Right cardiac atrium (tissue), 5 donors: ENCODE measurements at regions not wholly inside any gene's neighbourhood (a gene's known extent, or its start where the extent isn't known, plus 50 kb on each side); places are given as distances from the start of the nearest gene placed in this dataset.
"Not testable (repeated sequence)": the region's sequence is repeated elsewhere in the genome, so short reads cannot be mapped to it uniquely, and the experiment has no call there.

Experiments
- ATAC-seq, 2 donors: fragments of 200-7000 bp; cut with Tn5 transposase; one replicate each; pipeline versions ENCODE4 v1.8.0 to v1.9.1; 2020; ENCODE audit warnings: moderate library complexity in 2 of 2, mild to moderate bottlenecking in 1 of 2
- DNase-seq, 3 donors: peaks; one replicate each; pipeline ENCODE4 v3.0.0-alpha.2; 2020
- H3K27ac ChIP-seq: one replicate; pipeline ENCODE4 v1.5.1; 2013; ENCODE audit warnings: mild to moderate bottlenecking, low read length, control low read depth, moderate library complexity
- H3K27me3 ChIP-seq: one replicate; pipeline ENCODE4 v1.6.1; 2013; ENCODE audit not compliant: control insufficient read depth, insufficient read depth
- H3K4me1 ChIP-seq: one replicate; pipeline ENCODE4 v1.6.1; 2013; ENCODE audit warnings: low read length; ENCODE audit not compliant: control insufficient read depth, insufficient read depth
- H3K4me3 ChIP-seq: one replicate; pipeline ENCODE4 v1.5.1; 2013; ENCODE audit warnings: low read length, control low read depth
- H3K9me3 ChIP-seq: one replicate; pipeline ENCODE4 v1.6.1; 2013; ENCODE audit warnings: low read length; ENCODE audit not compliant: control insufficient read depth
- WGBS: extraction: QIAGEN DNeasy Blood & Tissue Kit; methylation state at CpG from one replicate; pipeline ENCODE4 v1.1.7; 2013; 5-methylcytosine and 5-hydroxymethylcytosine counted together
- intact Hi-C, 4 donors: fragments of 100-400 bp; cut with DNase I; formaldehyde crosslinking; loops; one replicate each; pipeline versions ENCODE4 v1.11.0 to v1.14.0; 2022 to 2023
- donor health status: healthy with polysubstance abuse.
- donor health status: DM: no; HTN: yes; CAD: no.
- donor health status: DM: no; HTN: no; CAD: no.
- donor health status: DM: no; HTN: yes; CAD: no; lungs with severe emphysema.
- donor health status: DM: yes; HTN: yes; CAD: no.

DNA sequence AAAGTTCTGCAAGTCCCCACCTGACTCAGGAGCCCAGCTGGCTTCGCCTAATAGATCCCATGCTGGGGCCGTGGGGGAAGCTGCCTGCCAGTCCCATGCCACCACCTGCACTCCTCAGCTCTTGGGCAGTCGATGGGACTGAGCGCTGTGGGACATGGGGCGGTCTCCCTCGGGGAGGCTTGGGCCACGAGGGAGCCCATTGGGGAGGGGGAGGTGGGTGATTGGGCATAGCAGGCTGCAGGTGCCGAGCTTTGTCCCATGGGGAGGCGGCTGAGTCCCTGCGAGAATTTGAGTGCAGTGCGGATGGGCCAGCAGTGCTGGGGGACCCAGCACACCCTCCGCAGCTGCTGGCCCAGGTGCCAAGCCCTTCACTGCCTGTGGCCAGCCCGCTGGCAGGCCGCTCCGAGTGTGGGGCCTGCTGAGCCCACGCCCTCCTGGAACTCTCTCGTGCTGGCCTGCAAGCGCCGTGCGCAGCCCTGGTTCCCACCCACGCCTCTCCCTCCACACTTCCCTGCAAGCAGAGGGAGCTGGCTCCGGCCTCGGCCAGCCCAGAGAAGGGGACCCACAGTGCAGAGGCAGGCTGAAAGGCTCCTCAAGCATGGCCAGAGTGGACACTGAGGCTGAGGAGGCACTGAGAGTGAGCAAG, 467.3 kb downstream of the IRS2 start:
- Histone ChIP-seq H3K27ac (no peak overlapping the region), H3K4me3 (no peak overlapping the region), H3K27me3 (no peaks in the 10 kb centered on the region), H3K9me3 (no peaks in the 10 kb centered on the region), H3K4me1 (no peaks in the 10 kb centered on the region)
- ATAC-seq (no peak), DNase-seq (no peak)
- intact Hi-C loops: no loop called here
- WGBS: 89% methylated on average over 23 of the region's 23 CpGs

DNA sequence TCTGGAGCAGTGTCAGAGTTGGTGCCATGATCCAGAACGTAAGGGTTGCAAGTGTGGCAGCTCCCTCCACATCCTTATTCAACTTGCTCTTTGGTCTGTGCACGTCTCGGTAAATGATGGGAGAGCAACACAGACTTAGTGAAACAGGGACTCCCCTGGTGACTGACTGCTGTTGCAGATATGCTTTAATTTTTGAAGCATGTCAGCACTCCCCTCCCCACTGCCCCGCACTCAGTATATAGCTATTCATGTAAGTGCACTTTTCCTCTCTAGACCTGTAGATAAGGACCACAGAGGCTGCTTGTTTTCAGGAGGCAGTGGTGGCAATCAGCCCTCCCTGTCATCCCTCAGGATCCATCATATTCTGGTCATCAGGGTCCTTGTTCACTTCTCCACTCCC, 470.9 kb downstream of the IRS2 start:
- Histone ChIP-seq H3K4me1 (no peaks in the 10 kb centered on the region), H3K27me3 (no peaks in the 10 kb centered on the region), H3K9me3 (no peaks in the 10 kb centered on the region), H3K4me3 (no peak overlapping the region), H3K27ac (no peak overlapping the region)
- no peak for ATAC-seq
- 67% methylated on average over 4 of the region's 4 CpGs for WGBS
- DNase-seq: no peak
- intact Hi-C loops: no loop called here

DNA sequence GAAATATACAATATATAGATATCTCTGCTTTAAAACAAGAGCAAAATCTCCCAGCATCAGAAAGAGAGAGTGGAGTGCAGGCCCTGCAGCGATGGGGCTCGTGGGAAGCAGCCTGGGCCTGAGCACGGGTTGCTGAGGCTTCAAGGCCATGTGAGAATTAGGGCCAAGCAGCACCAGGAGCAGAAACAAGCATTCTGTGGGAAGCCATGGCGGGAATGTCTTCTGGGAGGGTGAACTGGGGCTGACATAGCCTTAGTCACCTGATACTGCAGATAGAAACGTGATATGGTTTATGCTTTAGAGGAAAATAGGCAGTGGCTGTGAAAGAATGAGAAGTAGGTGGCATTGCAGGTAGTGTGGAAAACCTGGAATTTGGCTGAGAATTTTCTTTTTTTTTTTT, 472.3 kb downstream of the IRS2 start:
- H3K4me1 ChIP-seq: no peaks in the 10 kb centered on the region
- intact Hi-C loops: no loop called here
- ATAC-seq (no peak), DNase-seq (no peak)
- H3K27me3 ChIP-seq: no peaks in the 10 kb centered on the region
- H3K27ac ChIP-seq: no peak overlapping the region
- 71% methylated on average over 5 of the region's 5 CpGs for WGBS
- no peaks in the 10 kb centered on the region for H3K9me3 ChIP-seq
- H3K4me3 ChIP-seq: no peak overlapping the region

DNA sequence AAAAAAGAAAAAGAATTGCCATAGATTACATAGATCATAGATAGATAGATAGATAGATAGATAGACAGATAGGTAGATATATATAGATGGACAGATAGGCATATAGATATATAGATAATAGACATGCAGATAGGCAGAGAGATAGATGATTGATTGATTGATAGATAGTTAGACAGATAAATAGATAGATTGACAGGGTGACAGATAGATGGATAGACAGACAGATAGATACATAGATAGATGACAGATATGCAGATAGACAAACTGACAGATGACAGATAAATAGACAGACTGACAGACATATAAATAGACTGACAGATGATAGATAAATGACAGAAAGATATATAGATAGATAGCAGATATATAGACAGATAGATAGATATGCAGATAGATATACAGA, 474.0 kb downstream of the IRS2 start:
- no peak for DNase-seq
- no peak for ATAC-seq
- no peaks in the 10 kb centered on the region for H3K9me3 ChIP-seq
- no peak overlapping the region for H3K4me3 ChIP-seq
- no peaks in the 10 kb centered on the region for H3K4me1 ChIP-seq
- H3K27me3 ChIP-seq: no peaks in the 10 kb centered on the region
- intact Hi-C loops: no loop called here
- H3K27ac ChIP-seq: no peak overlapping the region

DNA sequence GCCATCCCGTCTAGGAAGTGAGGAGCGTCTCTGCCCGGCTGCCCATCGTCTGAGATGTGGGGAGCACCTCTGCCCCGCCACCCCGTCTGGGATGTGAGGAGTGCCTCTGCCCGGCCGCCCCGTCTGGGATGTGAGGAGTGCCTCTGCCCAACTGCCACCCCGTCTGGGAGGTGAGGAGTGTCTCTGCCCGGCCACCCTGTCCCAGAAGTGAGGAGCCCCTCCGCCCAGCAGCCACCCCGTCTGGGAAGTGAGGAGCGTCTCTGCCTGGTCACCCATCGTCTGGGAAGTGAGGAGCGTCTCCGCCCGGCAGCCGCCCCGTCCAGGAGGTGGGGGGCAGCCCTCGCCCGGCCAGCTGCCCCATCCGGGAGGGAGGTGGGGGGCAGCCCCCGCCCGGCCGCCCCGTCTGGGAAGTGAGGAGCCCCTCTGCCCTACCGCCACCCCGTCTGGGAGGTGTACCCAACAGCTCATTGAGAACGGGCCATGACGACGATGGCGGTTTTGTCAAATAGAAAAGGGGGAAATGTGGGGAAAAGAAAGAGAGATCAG, 474.9 kb downstream of the IRS2 start:
- H3K4me1 ChIP-seq, H3K27ac ChIP-seq, ATAC-seq, H3K27me3 ChIP-seq, intact Hi-C loops, H3K4me3 ChIP-seq, H3K9me3 ChIP-seq, DNase-seq: not testable (repeated sequence)
- WGBS: 95% methylated on average over 30 of the region's 33 CpGs

DNA sequence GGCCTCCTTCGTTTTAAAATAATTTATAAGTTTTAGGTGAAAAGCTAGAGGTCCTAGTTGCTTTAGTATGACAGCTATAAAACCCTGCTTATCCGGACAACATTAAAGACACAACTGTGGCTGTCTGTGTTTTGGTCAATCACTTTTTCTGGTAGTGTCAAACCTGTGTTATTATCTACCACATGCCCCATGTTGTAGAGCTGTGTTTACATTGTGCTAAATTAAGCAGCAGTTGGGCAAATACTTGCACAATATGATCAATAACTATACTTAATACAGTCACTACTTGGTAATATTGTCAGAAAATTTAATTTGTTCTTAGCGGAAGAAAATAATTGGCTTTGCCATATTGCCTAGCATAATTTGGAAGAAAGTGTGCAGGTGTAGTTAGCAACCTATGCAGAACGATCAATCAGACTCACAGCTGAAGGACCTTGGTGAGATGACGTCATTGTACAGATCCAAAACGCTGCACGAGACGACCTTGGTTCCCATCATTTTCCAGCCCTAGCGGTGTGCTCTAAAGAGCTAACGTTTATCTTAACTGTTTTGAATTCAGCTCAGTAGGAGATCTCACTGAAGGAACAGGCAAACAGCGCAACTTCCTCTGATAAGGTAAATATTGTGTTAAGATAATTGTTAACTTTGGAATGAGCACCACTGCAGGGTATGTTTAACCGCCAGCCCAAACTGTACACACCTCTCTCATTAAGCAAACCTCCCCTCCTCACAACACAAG, 476.6 kb downstream of the IRS2 start:
- DNase-seq (no peak), ATAC-seq (peak in 1 of 2 donors; percentile 73)
- H3K27ac ChIP-seq: no peak overlapping the region
- H3K27me3 ChIP-seq: no peaks in the 10 kb centered on the region
- WGBS: 67% methylated on average over 12 of the region's 12 CpGs
- H3K9me3 ChIP-seq: no peaks in the 10 kb centered on the region
- H3K4me3 ChIP-seq: no peak overlapping the region
- intact Hi-C loops: no loop called here
- H3K4me1 ChIP-seq: no peaks in the 10 kb centered on the region

DNA sequence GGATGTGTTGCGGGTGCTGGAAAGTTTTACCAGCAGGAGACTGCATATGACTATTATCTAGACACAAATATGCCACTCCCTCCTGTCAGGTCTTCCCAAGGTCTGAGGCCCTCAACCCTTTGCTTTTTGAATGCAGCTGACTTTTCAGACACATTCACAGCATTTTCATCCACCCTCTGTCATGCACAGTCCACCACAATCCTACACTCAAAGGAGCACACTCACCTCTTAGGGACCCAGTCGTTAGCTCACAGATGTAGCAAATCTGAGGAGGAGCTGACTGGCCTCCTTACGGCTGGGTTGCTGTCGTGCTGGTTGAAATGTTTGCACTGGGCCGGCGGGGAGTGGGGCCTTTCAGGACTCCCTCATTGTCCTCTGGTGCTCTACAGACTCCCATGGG, 479.4 kb downstream of the IRS2 start:
- Histone ChIP-seq H3K27me3 (no peaks in the 10 kb centered on the region), H3K9me3 (no peaks in the 10 kb centered on the region), H3K4me1 (no peaks in the 10 kb centered on the region), H3K4me3 (no peak overlapping the region), H3K27ac (no peak overlapping the region)
- DNase-seq (no peak), ATAC-seq (no peak)
- intact Hi-C loops: no loop called here
- 69% methylated on average over 6 of the region's 6 CpGs for WGBS

DNA sequence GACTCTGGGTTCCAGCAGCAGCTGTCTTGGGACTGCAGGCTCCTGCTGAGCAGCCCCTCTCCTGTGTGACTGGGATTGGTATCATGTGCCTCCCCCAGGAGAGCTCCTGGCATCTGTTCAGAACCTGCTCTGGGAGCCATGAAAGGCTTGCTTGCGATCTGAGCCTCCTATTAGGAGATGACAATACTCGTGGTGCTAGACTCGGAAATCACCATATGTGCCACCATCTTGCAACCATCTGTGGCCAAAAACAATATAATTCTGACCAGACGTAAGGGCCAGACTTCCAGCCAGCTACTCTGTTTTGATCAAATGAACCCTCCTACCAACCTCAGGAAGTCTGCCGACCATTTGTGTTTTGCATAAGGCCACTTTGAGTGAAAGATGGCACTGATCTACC, 484.7 kb downstream of the IRS2 start:
- no peak overlapping the region for H3K4me3 ChIP-seq
- no peaks in the 10 kb centered on the region for H3K9me3 ChIP-seq
- intact Hi-C loops: no loop called here
- WGBS: 76% methylated on average over 5 of the region's 5 CpGs
- no peaks in the 10 kb centered on the region for H3K27me3 ChIP-seq
- ATAC-seq (no peak), DNase-seq (no peak)
- no peaks in the 10 kb centered on the region for H3K4me1 ChIP-seq
- H3K27ac ChIP-seq: no peak overlapping the region

DNA sequence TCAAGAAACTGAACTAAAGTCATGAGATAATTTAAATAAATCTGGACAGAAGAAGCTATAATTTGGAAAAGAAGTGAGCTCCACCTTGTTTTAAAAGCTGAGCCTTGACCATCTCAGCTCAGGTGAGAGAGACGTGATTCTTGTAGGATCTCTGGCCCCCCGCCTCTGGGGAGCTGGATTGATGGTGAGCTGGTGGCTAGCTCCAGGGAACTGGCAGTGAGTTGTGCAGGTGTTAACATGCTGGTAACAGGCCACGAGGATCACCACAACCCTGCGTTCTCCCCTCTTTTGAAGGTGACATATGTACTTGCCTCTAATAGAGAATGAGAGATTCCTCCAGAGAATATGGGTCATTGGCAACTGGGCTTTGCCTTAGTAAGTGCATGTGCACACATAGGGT, 485.1 kb downstream of the IRS2 start:
- no peak for ATAC-seq
- Histone ChIP-seq H3K4me1 (no peaks in the 10 kb centered on the region), H3K4me3 (no peak overlapping the region), H3K9me3 (no peaks in the 10 kb centered on the region), H3K27me3 (no peaks in the 10 kb centered on the region), H3K27ac (no peak overlapping the region)
- 81% methylated on average over 4 of the region's 4 CpGs for WGBS
- intact Hi-C loops: no loop called here
- DNase-seq: no peak

DNA sequence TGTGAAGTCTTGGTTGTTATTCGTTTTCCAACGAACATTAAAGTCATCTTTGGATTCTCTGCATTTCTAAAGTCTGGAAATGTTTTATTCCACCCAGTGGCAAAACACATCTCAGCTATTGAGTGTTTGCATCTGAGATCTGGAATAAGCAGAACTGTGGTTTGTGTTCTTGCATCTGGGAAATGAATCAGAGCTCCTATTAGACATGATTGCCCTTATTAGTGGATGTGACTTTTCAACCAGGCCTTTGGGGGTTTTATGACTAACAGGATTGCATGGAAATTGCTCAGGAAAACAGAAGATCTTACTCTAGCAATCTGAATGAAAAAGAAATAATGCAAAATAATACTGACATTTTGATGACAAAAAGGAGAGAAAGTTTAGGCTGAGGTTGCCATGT, 488.8 kb downstream of the IRS2 start:
- Histone ChIP-seq H3K4me1 (no peaks in the 10 kb centered on the region), H3K27me3 (no peaks in the 10 kb centered on the region), H3K4me3 (no peak overlapping the region), H3K27ac (no peak overlapping the region), H3K9me3 (no peaks in the 10 kb centered on the region)
- intact Hi-C loops: no loop called here
- 85% methylated on average over 2 of the region's 2 CpGs for WGBS
- ATAC-seq: no peak
- DNase-seq: no peak

DNA sequence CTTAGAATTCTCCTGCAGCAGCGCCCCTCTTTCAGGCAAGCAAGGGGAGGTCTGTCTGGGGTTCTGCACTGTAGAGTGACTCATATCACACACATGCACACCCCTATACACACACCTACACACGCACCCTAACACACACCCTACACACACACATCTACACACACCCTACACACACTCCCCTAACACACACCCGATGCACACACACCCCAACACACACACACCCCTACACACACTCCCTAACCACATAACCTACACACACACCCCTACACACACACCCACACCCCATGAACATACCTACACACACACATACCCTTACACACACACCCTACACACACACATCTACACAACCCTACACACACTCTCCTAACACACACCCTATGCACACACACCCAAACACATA, 493.2 kb downstream of the IRS2 start:
- intact Hi-C loops: no loop called here
- Histone ChIP-seq H3K4me3 (no peak overlapping the region), H3K9me3 (no peaks in the 10 kb centered on the region), H3K27ac (no peak overlapping the region), H3K4me1 (no peaks in the 10 kb centered on the region), H3K27me3 (no peaks in the 10 kb centered on the region)
- no peak for DNase-seq
- peak in 1 of 2 donors; percentile 16 for ATAC-seq
- WGBS: over 99% methylated on average over 3 of the region's 3 CpGs
